Liver (tissue), 8 donors: ENCODE measurements at regions not wholly inside any gene's neighbourhood (a gene's known extent, or its start where the extent isn't known, plus 50 kb on each side); places are given as distances from the start of the nearest gene placed in this dataset.

Experiments
- DNase-seq: peaks from one replicate; pipeline ENCODE4 v3.0.0-alpha.2; 2017; ENCODE audit warnings: low spot score
- H3K27ac ChIP-seq, 2 donors: one replicate each; pipeline ENCODE4 v1.7.0; 2013; ENCODE audit warnings: inconsistent platforms in 2 of 2, low read length in 2 of 2, control low read depth in 1 of 2, low read depth in 1 of 2, mild to moderate bottlenecking in 1 of 2
- H3K27me3 ChIP-seq, 4 donors: one replicate each; pipeline versions ENCODE4 v1.6.1 to v1.7.0; 2013; ENCODE audit warnings: low read length in 3 of 4, inconsistent platforms in 1 of 4, mild to moderate bottlenecking in 1 of 4, moderate library complexity in 1 of 4; ENCODE audit not compliant: control insufficient read depth in 4 of 4, insufficient read depth in 4 of 4
- H3K36me3 ChIP-seq, 4 donors: one replicate each; pipeline versions ENCODE4 v1.6.1 to v1.7.0; 2013; ENCODE audit warnings: low read length in 3 of 4, mild to moderate bottlenecking in 3 of 4, low read depth in 1 of 4, moderate library complexity in 1 of 4; ENCODE audit not compliant: control insufficient read depth in 4 of 4, insufficient read depth in 3 of 4
- H3K4me1 ChIP-seq, 4 donors: one replicate each; pipeline versions ENCODE4 v1.6.1 to v1.7.0; 2013; ENCODE audit warnings: low read length in 3 of 4, mild to moderate bottlenecking in 3 of 4, moderate library complexity in 1 of 4; ENCODE audit not compliant: control insufficient read depth in 4 of 4, insufficient read depth in 4 of 4
- H3K4me3 ChIP-seq, 3 donors: one replicate each; pipeline versions ENCODE4 v1.6.1 to v1.7.0; 2013; ENCODE audit warnings: low read length in 3 of 3, control low read depth in 1 of 3, low read depth in 1 of 3, mild to moderate bottlenecking in 1 of 3
- H3K9ac ChIP-seq, 2 donors: one replicate each; pipeline ENCODE4 v1.7.0; 2013; ENCODE audit warnings: low read length in 2 of 2, mild to moderate bottlenecking in 2 of 2, moderate library complexity in 2 of 2, control low read depth in 1 of 2, low read depth in 1 of 2
- H3K9me3 ChIP-seq, 4 donors: one replicate each; pipeline versions ENCODE4 v1.6.1 to v1.7.0; 2013; ENCODE audit warnings: low read length in 3 of 4; ENCODE audit not compliant: control insufficient read depth in 4 of 4
- CTCF ChIP-seq: fragments of 150-350 bp; IDR thresholded peaks from 2 replicates; pipeline ENCODE4 v1.5.1; 2017; ENCODE audit warnings: improper control_type of control experiment, low read depth, low read length; ENCODE audit not compliant: missing input control
- EGR1 ChIP-seq, 2 donors: IDR thresholded peaks; 2 replicates each; pipeline ENCODE4 v1.6.1; 2016 to 2018; ENCODE audit warnings: antibody characterized with exemption in 2 of 2, low read depth in 2 of 2
- FOXA1 ChIP-seq: IDR thresholded peaks from 2 replicates; pipeline ENCODE4 v1.6.1; 2016; ENCODE audit warnings: antibody characterized with exemption
- FOXA2 ChIP-seq: IDR thresholded peaks from 2 replicates; pipeline ENCODE4 v1.6.1; 2016; ENCODE audit warnings: antibody characterized with exemption
- GABPA ChIP-seq, 2 donors: IDR thresholded peaks in 1 of 2; conservative IDR thresholded peaks in 1 of 2; 2 replicates each; pipeline ENCODE4 v1.6.1; 2016; ENCODE audit warnings: antibody characterized with exemption in 2 of 2, mild to moderate bottlenecking in 1 of 2, moderate library complexity in 1 of 2
- HNF4A ChIP-seq, 2 donors: conservative IDR thresholded peaks; 2 replicates each; pipeline ENCODE4 v1.6.1; 2016; ENCODE audit warnings: antibody characterized with exemption in 2 of 2, mild to moderate bottlenecking in 2 of 2
- HNF4G ChIP-seq: IDR thresholded peaks from 2 replicates; pipeline ENCODE4 v1.6.1; 2016; ENCODE audit warnings: antibody characterized with exemption
- NR2F2 ChIP-seq: IDR thresholded peaks from 2 replicates; pipeline ENCODE4 v1.6.1; 2016; ENCODE audit warnings: antibody characterized with exemption
- REST ChIP-seq: IDR thresholded peaks from 2 replicates; pipeline ENCODE4 v1.6.1; 2016; ENCODE audit warnings: antibody characterized with exemption, mild to moderate bottlenecking
- TAF1 ChIP-seq: conservative IDR thresholded peaks from 2 replicates; pipeline ENCODE4 v1.6.1; 2016; ENCODE audit warnings: antibody characterized with exemption, mild to moderate bottlenecking
- ZBTB33 ChIP-seq: IDR thresholded peaks from 2 replicates; pipeline ENCODE4 v1.6.1; 2016; ENCODE audit warnings: antibody characterized with exemption
- WGBS: extraction: QIAGEN DNeasy Blood & Tissue Kit; methylation state at CpG from one replicate; pipeline ENCODE4 v1.1.7; 2013; 5-methylcytosine and 5-hydroxymethylcytosine counted together
- TF ChIP-seq, protein P1 (sequence below): IDR thresholded peaks from 2 replicates; pipeline ENCODE4 v1.6.1; 2016; ENCODE audit warnings: antibody characterized with exemption
- donor health status: healthy.
- donor health status: healthy.
- donor health status: healthy.
- donor health status: healthy.
- donor health status: healthy.

GRCh38 chr10:78699971-78700370, 368.8 kb upstream of the ZMIZ1 start (continued):
- no peak for TF ChIP-seq REST

- Histone ChIP-seq H3K9me3 (no peaks in the 10 kb centered on the region), H3K36me3 (no peaks in the 10 kb centered on the region), H3K27ac (no peak overlapping the region), H3K9ac (no peak overlapping the region), H3K4me1 (no peaks in the 10 kb centered on the region), H3K27me3 (no peaks in the 10 kb centered on the region), H3K4me3 (no peak overlapping the region)
- TF ChIP-seq NR2F2 = no peak
- TF ChIP-seq FOXA1 = no peak
- no peak for TF ChIP-seq GABPA (IDR thresholded peaks at IDR 0.05 in 1 of 2, conservative IDR thresholded peaks at IDR 0.05 in 1 of 2)
- no peak for TF ChIP-seq TAF1
- no peak for DNase-seq
These were observed 368.4 kb upstream of the ZMIZ1 start for GRCh38 chr10:78700413-78700812.

DNA sequence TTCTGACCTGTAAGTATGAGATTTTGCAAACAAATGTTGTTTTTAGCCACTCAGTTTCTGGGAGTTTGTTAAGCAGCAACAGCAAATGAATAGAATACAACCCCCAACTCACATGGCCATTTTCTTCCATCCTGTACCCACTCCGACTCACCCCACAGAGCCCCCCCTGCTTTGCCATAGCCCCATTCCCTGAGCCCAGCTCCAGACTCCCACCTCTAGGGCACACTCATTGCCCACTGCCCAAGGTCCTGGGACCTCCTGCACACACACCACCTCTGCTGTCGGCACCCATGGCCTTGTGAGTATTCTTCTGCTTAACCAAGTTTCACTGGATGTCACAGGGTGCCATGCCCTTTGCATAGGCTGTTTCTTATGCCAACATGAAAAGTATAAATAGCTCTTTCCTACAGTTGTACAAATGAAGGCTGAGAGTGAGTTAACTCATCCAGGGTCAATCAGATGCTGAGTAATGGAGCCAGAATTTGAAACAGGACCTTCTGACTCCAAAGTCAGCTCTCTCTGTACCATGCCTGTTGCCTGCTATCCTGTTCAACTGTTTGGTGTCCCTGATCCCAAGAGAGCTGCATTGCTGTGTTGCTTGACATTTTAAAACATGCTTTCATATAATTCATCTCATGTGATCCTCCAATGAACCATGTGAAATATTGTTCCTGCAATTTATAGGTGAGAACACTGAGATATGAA, 367.8 kb upstream of the ZMIZ1 start:
- TF ChIP-seq HNF4G (no peak), REST (no peak), ZBTB33 (no peak), TAF1 (no peak), HNF4A (conservative IDR thresholded peaks at IDR 0.05) (no peak), CTCF (no peak), FOXA2 (no peak), FOXA1 (no peak), EGR1 (IDR thresholded peaks at IDR 0.05; ENCODE audit: low read depth in 2 of 2) (no peak)
- TF ChIP-seq, protein P1, sequence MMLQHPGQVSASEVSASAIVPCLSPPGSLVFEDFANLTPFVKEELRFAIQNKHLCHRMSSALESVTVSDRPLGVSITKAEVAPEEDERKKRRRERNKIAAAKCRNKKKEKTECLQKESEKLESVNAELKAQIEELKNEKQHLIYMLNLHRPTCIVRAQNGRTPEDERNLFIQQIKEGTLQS = no peak
- Histone ChIP-seq H3K4me1 (no peaks in the 10 kb centered on the region), H3K27ac (no peak overlapping the region), H3K4me3 (no peak overlapping the region), H3K9ac (no peak overlapping the region), H3K9me3 (no peaks in the 10 kb centered on the region), H3K27me3 (no peaks in the 10 kb centered on the region), H3K36me3 (no peaks in the 10 kb centered on the region)
- DNase-seq = no peak
- WGBS = 95% methylated on average over 2 of the region's 2 CpGs
